Esophagus squamous epithelium (tissue), 5 donors: ENCODE measurements at regions not wholly inside any gene's neighbourhood (a gene's known extent, or its start where the extent isn't known, plus 50 kb on each side); places are given as distances from the start of the nearest gene placed in this dataset.
"Not testable (repeated sequence)": the region's sequence is repeated elsewhere in the genome, so short reads cannot be mapped to it uniquely, and the experiment has no call there.

Experiments used
- DNase-seq: peaks from one replicate; lab custom pipeline; 2025; lab: John Stamatoyannopoulos, UW
- H3K27ac ChIP-seq, 4 donors: fragments of 200-600 bp; sonication (generic); one replicate each; pipeline ENCODE4 v1.5.1; 2016 to 2019; ENCODE audit warnings: mild to moderate bottlenecking in 1 of 4
- H3K27me3 ChIP-seq, 4 donors: fragments of 200-600 bp; sonication (generic); 1 replicate in 3 of 4; 2 replicates in 1 of 4; pipeline versions ENCODE4 v1.5.1 to v1.6.0; 2017 to 2021; ENCODE audit warnings: antibody characterized with exemption in 1 of 4
- H3K36me3 ChIP-seq, 3 donors: fragments of 200-600 bp; sonication (generic); one replicate each; pipeline ENCODE4 v1.5.1; 2016 to 2019
- H3K4me1 ChIP-seq, 3 donors: fragments of 200-600 bp; sonication (generic); one replicate each; pipeline ENCODE4 v1.5.1; 2017 to 2019
- H3K4me3 ChIP-seq, 4 donors: fragments of 200-600 bp; sonication (generic); 1 replicate in 3 of 4; 2 replicates in 1 of 4; pipeline ENCODE4 v1.5.1; 2016 to 2019; ENCODE audit warnings: mild to moderate bottlenecking in 2 of 4, moderate library complexity in 1 of 4
- H3K9me3 ChIP-seq, 3 donors: fragments of 200-600 bp; sonication (generic); one replicate each; pipeline ENCODE4 v1.5.1; 2016 to 2019
- CTCF ChIP-seq, 6 experiments: fragments of 450-650 bp in 4 of 6; fragments of 200-600 bp in 2 of 6; sonication (generic) in 2 of 6; IDR thresholded peaks; one replicate each; pipeline ENCODE4 v1.5.1; 2016 to 2019; ENCODE audit warnings: antibody characterized with exemption in 6 of 6, mild to moderate bottlenecking in 4 of 6, moderate library complexity in 4 of 6
- POLR2A ChIP-seq, 4 donors: fragments of 450-650 bp; IDR thresholded peaks; one replicate each; pipeline ENCODE4 v1.6.1; 2017; ENCODE audit warnings: antibody characterized with exemption in 4 of 4, mild to moderate bottlenecking in 4 of 4, moderate library complexity in 3 of 4
- WGBS, 2 donors: methylation state at CpG; one replicate each; pipeline ENCODE4 v1.1.5; 2018; 5-methylcytosine and 5-hydroxymethylcytosine counted together
- intact Hi-C: fragments of 100-400 bp; cut with DNase I; formaldehyde crosslinking; loops from one replicate; pipeline ENCODE4 v1.15.0; 2022
- donor health status: DM: yes; HTN: yes; CAD: no.

DNA sequence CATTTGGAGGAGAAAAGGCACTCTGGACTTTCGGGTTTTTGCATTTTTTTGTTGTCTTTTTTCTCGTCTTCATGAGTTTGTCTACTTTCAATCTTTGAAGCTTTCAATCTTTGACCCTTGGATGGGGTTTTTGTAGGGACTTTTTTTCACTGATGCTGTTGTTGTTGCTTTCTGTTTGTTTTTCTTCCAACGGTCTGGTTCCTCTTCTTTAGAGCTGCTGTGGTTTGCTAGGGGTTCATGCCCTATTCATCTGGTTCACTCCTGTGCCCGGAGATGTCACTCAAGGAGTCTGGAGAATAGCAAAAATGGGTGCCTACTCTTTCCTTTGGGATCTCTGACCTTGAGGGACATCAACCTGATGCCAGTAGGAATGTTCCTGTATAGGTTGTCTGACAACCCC lies 378.6 kb upstream of the TYRP1 start:
- 39 to 45% methylated on average over 3 to 4 of the region's 4 CpGs for WGBS, 2 donors
- DNase-seq, result no peak
- intact Hi-C loops, result no loop called here
- H3K27ac ChIP-seq, result no peak overlapping the region
- H3K27me3 ChIP-seq, result no peaks in the 10 kb centered on the region
- TF ChIP-seq CTCF (IDR thresholded peaks at IDR 0.05), result no peak
- no peak for TF ChIP-seq POLR2A (IDR thresholded peaks at IDR 0.05)
- no peak overlapping the region for H3K4me3 ChIP-seq
- H3K36me3 ChIP-seq, result no peaks in the 10 kb centered on the region
- H3K4me1 ChIP-seq, result no peaks in the 10 kb centered on the region
- peaks cover 0 to 4% (median 0%) of the 10 kb centered on the region in 3 donors for H3K9me3 ChIP-seq

- no peaks in the 10 kb centered on the region for H3K36me3 ChIP-seq
- no peak overlapping the region for H3K4me3 ChIP-seq
- no peak overlapping the region for H3K27ac ChIP-seq
- no peak for DNase-seq
- TF ChIP-seq POLR2A (IDR thresholded peaks at IDR 0.05), result no peak
- no peak for TF ChIP-seq CTCF (IDR thresholded peaks at IDR 0.05)
- H3K27me3 ChIP-seq, result no peaks in the 10 kb centered on the region
- peaks cover 0 to 4% (median 0%) of the 10 kb centered on the region in 3 donors for H3K9me3 ChIP-seq
- no peaks in the 10 kb centered on the region for H3K4me1 ChIP-seq
- WGBS, 2 donors, result 64 to 68% methylated on average over 4 of the region's 4 CpGs
- intact Hi-C loops, result no loop called here
Measured at GRCh38 chr9:12318732-12319685, 374.2 kb upstream of the TYRP1 start.

DNA sequence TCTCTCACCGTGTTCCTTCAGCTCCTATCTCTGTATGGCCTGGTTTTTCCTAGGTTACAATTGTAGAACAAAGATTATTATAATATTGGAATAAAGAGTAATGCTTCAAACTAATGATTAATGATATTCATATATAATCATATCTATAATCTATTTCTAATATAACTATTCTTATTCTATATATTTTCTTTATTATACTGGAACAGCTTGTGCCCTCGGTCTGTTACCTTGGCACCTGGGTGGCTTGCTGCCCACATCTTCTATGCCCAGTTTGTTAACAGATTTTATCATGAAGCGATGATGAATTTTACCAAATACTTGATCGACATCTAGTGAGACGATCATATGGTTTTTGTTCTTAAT lies 363.6 kb upstream of the TYRP1 start:
- no peak for DNase-seq
- no peak overlapping the region for H3K4me3 ChIP-seq
- no peak overlapping the region for H3K27ac ChIP-seq
- no peaks in the 10 kb centered on the region for H3K36me3 ChIP-seq
- intact Hi-C loops, result no loop called here
- no peaks in the 10 kb centered on the region for H3K27me3 ChIP-seq
- no peaks in the 10 kb centered on the region for H3K4me1 ChIP-seq
- TF ChIP-seq POLR2A (IDR thresholded peaks at IDR 0.05), result no peak
- TF ChIP-seq CTCF (IDR thresholded peaks at IDR 0.05), result no peak
- no peaks in the 10 kb centered on the region for H3K9me3 ChIP-seq
- 63 to 66% methylated on average over 5 of the region's 5 CpGs for WGBS, 2 donors

GRCh38 chr9:12333966-12334365 lies 359.2 kb upstream of the TYRP1 start:
- intact Hi-C loops, H3K27me3 ChIP-seq, H3K4me1 ChIP-seq, H3K9me3 ChIP-seq, H3K36me3 ChIP-seq, H3K27ac ChIP-seq, H3K4me3 ChIP-seq, DNase-seq: not testable (repeated sequence)
- WGBS, 2 donors, result 63 to 74% methylated on average over 4 to 18 of the region's 26 CpGs

DNA sequence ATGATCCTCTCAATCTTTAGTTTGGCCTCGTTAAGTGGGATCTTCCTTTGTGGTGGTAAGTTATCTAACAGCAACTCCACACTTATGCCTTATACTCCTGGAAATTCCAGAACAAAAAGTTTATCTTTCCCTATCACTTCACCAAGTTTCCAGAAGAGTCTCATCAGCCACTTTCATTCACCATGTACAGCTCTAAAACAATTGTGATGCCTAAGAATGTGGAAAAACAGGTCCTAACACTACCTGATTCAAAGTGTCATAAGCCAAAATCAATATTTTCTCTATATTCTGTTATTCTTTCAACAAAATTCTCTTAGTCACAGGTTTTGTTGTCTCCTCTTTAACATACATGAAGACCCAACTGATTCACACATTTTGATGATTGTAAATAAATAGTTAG lies 342.4 kb upstream of the TYRP1 start:
- Histone ChIP-seq H3K27me3 (no peaks in the 10 kb centered on the region), H3K4me3 (no peak overlapping the region), H3K36me3 (no peaks in the 10 kb centered on the region), H3K9me3 (no peaks in the 10 kb centered on the region), H3K4me1 (no peaks in the 10 kb centered on the region), H3K27ac (no peak overlapping the region)
- DNase-seq, result no peak
- TF ChIP-seq CTCF (IDR thresholded peaks at IDR 0.05), result no peak
- TF ChIP-seq POLR2A (IDR thresholded peaks at IDR 0.05), result no peak
- intact Hi-C loops, result no loop called here
- 41 to 59% methylated on average over 1 of the region's 1 CpG for WGBS, 2 donors
